H9 (cell line): ENCODE measurements at regions not wholly inside any gene's neighbourhood (a gene's known extent, or its start where the extent isn't known, plus 50 kb on each side); places are given as distances from the start of the nearest gene placed in this dataset.

Source experiments
- DNase-seq: peaks from one replicate; pipeline ENCODE4 v3.0.0-alpha.2; 2017
- H2AFZ ChIP-seq: one replicate; pipeline ENCODE4 v1.6.1; 2013; ENCODE audit warnings: mild to moderate bottlenecking, low read length, control low read depth, moderate library complexity
- H2AK5ac ChIP-seq: 2 replicates; pipeline ENCODE4 v1.6.1; 2013; ENCODE audit warnings: low read length, control low read depth, mixed read lengths; ENCODE audit not compliant: insufficient read length
- H2BK120ac ChIP-seq: one replicate; pipeline ENCODE4 v1.6.1; 2013; ENCODE audit warnings: low read depth, mild to moderate bottlenecking, low read length, control low read depth, inconsistent platforms; ENCODE audit not compliant: poor library complexity, severe bottlenecking
- H2BK12ac ChIP-seq: 2 replicates; pipeline ENCODE4 v1.6.1; 2013; ENCODE audit warnings: low read length, control low read depth, mixed read lengths, low read depth; ENCODE audit not compliant: insufficient read length
- H2BK15ac ChIP-seq: 2 replicates; pipeline ENCODE4 v1.6.1; 2013; ENCODE audit warnings: low read depth, low read length, control low read depth
- H2BK20ac ChIP-seq: one replicate; pipeline ENCODE4 v1.6.1; 2013; ENCODE audit warnings: low read depth, mild to moderate bottlenecking, low read length, control low read depth, inconsistent platforms; ENCODE audit not compliant: poor library complexity, severe bottlenecking
- H2BK5ac ChIP-seq: 2 replicates; pipeline ENCODE4 v1.6.1; 2013; ENCODE audit warnings: low read length, control low read depth, mixed read lengths; ENCODE audit not compliant: insufficient read length
- H3K14ac ChIP-seq: 2 replicates; pipeline ENCODE4 v1.6.1; 2013; ENCODE audit warnings: low read length, control low read depth; ENCODE audit not compliant: insufficient read depth
- H3K18ac ChIP-seq: 2 replicates; pipeline ENCODE4 v1.6.1; 2013; ENCODE audit warnings: low read depth, mild to moderate bottlenecking, mixed read lengths, low read length, control low read depth; ENCODE audit not compliant: insufficient read length
- H3K23ac ChIP-seq: 2 replicates; pipeline ENCODE4 v1.6.1; 2013; ENCODE audit warnings: low read length, control low read depth, mixed read lengths, low read depth; ENCODE audit not compliant: insufficient read length
- H3K23me2 ChIP-seq: 2 replicates; pipeline ENCODE4 v1.6.1; 2013; ENCODE audit warnings: low read depth, mild to moderate bottlenecking, mixed read lengths, low read length, control low read depth; ENCODE audit not compliant: insufficient read length, poor library complexity, severe bottlenecking
- H3K27ac ChIP-seq: 2 replicates; pipeline ENCODE4 v1.5.1; 2013; ENCODE audit warnings: low read length, control low read depth, mixed read lengths, low read depth; ENCODE audit not compliant: insufficient read length
- H3K27me3 ChIP-seq: 2 replicates; pipeline ENCODE4 v1.6.1; 2013; ENCODE audit warnings: low read length, control low read depth, inconsistent platforms; ENCODE audit not compliant: insufficient read depth
- H3K4ac ChIP-seq: 2 replicates; pipeline ENCODE4 v1.6.1; 2013; ENCODE audit warnings: low read depth, mild to moderate bottlenecking, control low read depth, inconsistent platforms, low read length, moderate library complexity
- H3K4me1 ChIP-seq: 2 replicates; pipeline ENCODE4 v1.6.1; 2013; ENCODE audit warnings: low read length, control low read depth, inconsistent platforms; ENCODE audit not compliant: insufficient read depth
- H3K4me2 ChIP-seq: 2 replicates; pipeline ENCODE4 v1.6.1; 2013; ENCODE audit warnings: low read length, control low read depth, mixed read lengths; ENCODE audit not compliant: insufficient read length, insufficient read depth
- H3K56ac ChIP-seq: 2 replicates; pipeline ENCODE4 v1.6.1; 2013; ENCODE audit warnings: low read depth, mild to moderate bottlenecking, mixed read lengths, low read length, control low read depth; ENCODE audit not compliant: insufficient read length
- H3K79me1 ChIP-seq: 2 replicates; pipeline ENCODE4 v1.6.1; 2013; ENCODE audit warnings: low read depth, mild to moderate bottlenecking, moderate library complexity, low read length, control low read depth, inconsistent platforms; ENCODE audit not compliant: insufficient read depth, poor library complexity, severe bottlenecking
- H3K79me2 ChIP-seq: 2 replicates; pipeline ENCODE4 v1.6.1; 2013; ENCODE audit warnings: low read length, control low read depth, inconsistent platforms; ENCODE audit not compliant: insufficient read depth
- H3K9ac ChIP-seq: 2 replicates; pipeline ENCODE4 v1.6.1; 2013; ENCODE audit warnings: low read length, control low read depth, mixed read lengths; ENCODE audit not compliant: insufficient read length; ENCODE audit errors: extremely low read depth
- H3K9me3 ChIP-seq: one replicate; pipeline ENCODE4 v1.6.1; 2013; ENCODE audit warnings: low read depth, low read length, inconsistent platforms; ENCODE audit not compliant: control insufficient read depth
- H3T11ph ChIP-seq: one replicate; pipeline ENCODE4 v1.6.1; 2013; ENCODE audit warnings: mild to moderate bottlenecking, low read length, control low read depth, inconsistent platforms
- H4K20me1 ChIP-seq: one replicate; pipeline ENCODE4 v1.6.1; 2013; ENCODE audit not compliant: control insufficient read depth, insufficient read length, insufficient read depth
- H4K5ac ChIP-seq: 2 replicates; pipeline ENCODE4 v1.6.1; 2013; ENCODE audit warnings: low read depth, mild to moderate bottlenecking, mixed read lengths, low read length, control low read depth; ENCODE audit not compliant: insufficient read length
- H4K8ac ChIP-seq: replicated peaks from 2 replicates; pipeline ENCODE4 v1.6.1; 2013; ENCODE audit warnings: low read length, control low read depth, mixed read lengths, low read depth; ENCODE audit not compliant: insufficient read length
- H4K91ac ChIP-seq: 2 replicates; pipeline ENCODE4 v1.6.1; 2013; ENCODE audit warnings: low read depth, mild to moderate bottlenecking, moderate library complexity, mixed read lengths, low read length, control low read depth; ENCODE audit not compliant: insufficient read length
- H3K27ac Mint-ChIP-seq, 3 experiments: 2 replicates in 2 of 3; 3 replicates in 1 of 3; pipeline ENCODE4 v1.8.0; 2020 to 2021; ENCODE audit warnings: mixed read lengths in 3 of 3, mild to moderate bottlenecking in 1 of 3, moderate library complexity in 1 of 3
- H3K27me3 Mint-ChIP-seq: 2 replicates; pipeline ENCODE4 v1.8.0; 2021; ENCODE audit warnings: low read depth, mild to moderate bottlenecking, moderate library complexity, mixed read lengths
- H3K36me3 Mint-ChIP-seq, 3 experiments: 2 replicates in 2 of 3; 3 replicates in 1 of 3; pipeline ENCODE4 v1.8.0; 2020 to 2021; ENCODE audit warnings: low read depth in 3 of 3, mixed read lengths in 3 of 3; ENCODE audit not compliant: insufficient read depth in 1 of 3
- H3K4me1 Mint-ChIP-seq, 2 experiments: 2 replicates each; pipeline ENCODE4 v1.8.0; 2020; ENCODE audit warnings: mixed read lengths in 2 of 2
- H3K4me3 Mint-ChIP-seq, 2 experiments: 2 replicates in 1 of 2; 3 replicates in 1 of 2; pipeline ENCODE4 v1.8.0; 2020 to 2021; ENCODE audit warnings: mild to moderate bottlenecking in 2 of 2, mixed read lengths in 2 of 2, moderate library complexity in 1 of 2
- H3K9me3 Mint-ChIP-seq, 2 experiments: 2 replicates in 1 of 2; 3 replicates in 1 of 2; pipeline ENCODE4 v1.8.0; 2020; ENCODE audit warnings: mild to moderate bottlenecking in 2 of 2, mixed read lengths in 2 of 2, moderate library complexity in 1 of 2
- WGBS: extraction: QIAGEN DNeasy Blood & Tissue Kit; methylation state at CpG from one replicate; pipeline ENCODE4 v1.1.7; 2013; ENCODE audit warnings: missing lambda C conversion rate, low lambda C conversion rate, mixed read lengths; ENCODE audit not compliant: insufficient read length; ENCODE audit errors: extremely low coverage; 5-methylcytosine and 5-hydroxymethylcytosine counted together
- TF ChIP-seq, protein P1 (sequence below): fragments of 200-600 bp; sonication (generic); conservative IDR thresholded peaks from 3 replicates; pipeline ENCODE4 v1.8.0; 2021; ENCODE audit warnings: antibody characterized with exemption, mild to moderate bottlenecking

DNA sequence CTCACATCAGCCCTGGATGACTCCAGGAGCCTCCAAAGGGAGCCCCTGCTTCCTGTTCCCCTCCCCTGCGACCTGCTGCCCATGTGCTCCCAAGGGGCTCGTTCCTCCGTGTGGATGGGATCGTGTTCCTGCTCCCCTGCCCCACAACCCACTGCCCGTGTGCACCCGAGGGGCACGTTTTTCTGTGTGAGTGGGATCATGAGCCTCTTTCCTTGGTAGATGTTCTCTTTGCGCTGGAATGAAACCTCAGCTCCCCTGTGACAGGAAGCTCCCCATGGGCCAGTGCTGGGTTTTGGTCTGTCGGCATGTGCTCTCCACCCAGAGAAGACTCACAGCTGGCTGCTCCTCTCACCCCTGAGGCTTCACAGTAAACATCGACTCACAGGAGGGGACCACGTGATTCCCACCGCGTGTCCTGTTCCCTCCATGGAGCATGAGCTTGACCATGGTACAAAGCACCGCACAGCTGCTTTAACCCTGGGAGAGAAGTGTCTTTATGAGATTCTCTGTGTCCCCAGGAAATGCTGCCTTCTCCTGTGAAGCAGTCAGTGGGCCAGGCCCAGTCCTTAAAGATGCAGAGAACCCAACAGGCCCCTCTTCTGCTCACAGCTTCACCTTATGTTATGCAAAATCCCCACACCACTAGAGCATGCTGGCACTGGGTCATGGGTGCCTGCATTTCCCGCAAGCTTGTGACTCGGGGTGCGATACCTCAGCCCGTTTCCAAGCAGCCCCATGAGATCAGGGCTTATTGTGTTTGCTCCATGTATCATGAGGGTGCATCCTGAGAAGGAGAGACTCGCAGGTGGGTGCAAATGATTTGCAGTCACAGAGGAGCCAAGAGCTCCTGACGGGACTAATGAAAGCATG lies 215.1 kb downstream of the ERMARD start:
- Histone ChIP-seq H3K27me3 (no peaks in the 10 kb centered on the region; the same call in 1 of the 2 replicates), H3K56ac (no peak overlapping the region), H4K5ac (no peak overlapping the region), H3K4me1 (no peaks in the 10 kb centered on the region), H3K9me3 (no peaks in the 10 kb centered on the region), H2BK12ac (no peak overlapping the region), H3K79me1 (no peaks in the 10 kb centered on the region), H3K27ac (no peak overlapping the region), H4K8ac (no peak overlapping the region), H3K4me2 (no peak overlapping the region), H2AK5ac (no peak overlapping the region), H3K23ac (no peak overlapping the region), H3K18ac (no peak overlapping the region), H4K91ac (no peak overlapping the region), H2BK20ac (no peak overlapping the region), H2AFZ (no peak overlapping the region), H2BK120ac (no peak overlapping the region), H4K20me1 (no peaks in the 10 kb centered on the region), H3T11ph (no peak overlapping the region), H3K4ac (no peak overlapping the region), H3K14ac (no peak overlapping the region), H2BK5ac (no peak overlapping the region), H3K9ac (no peak overlapping the region), H3K79me2 (no peaks in the 10 kb centered on the region), H2BK15ac (no peak overlapping the region), H3K23me2 (peaks cover 3% of the 10 kb centered on the region)
- no CpG with 5 or more reads among the region's 20 CpGs for WGBS
- Mint-ChIP-seq H3K4me3 (no peak overlapping the region), H3K4me1 (peaks cover 8% of the 10 kb centered on the region in 2 experiments; a peak in 3 of 4 replicates), H3K36me3 (peaks cover 2 to 26% (median 4%) of the 10 kb centered on the region in 3 experiments; a peak in 6 of 7 replicates), H3K27me3 (peaks cover 30% of the 10 kb centered on the region), H3K27ac (no peak overlapping the region; a peak in 1 of 7 replicates), H3K9me3 (peaks cover 13 to 23% of the 10 kb centered on the region in 2 experiments)
- DNase-seq, result no peak
- TF ChIP-seq, protein P1, sequence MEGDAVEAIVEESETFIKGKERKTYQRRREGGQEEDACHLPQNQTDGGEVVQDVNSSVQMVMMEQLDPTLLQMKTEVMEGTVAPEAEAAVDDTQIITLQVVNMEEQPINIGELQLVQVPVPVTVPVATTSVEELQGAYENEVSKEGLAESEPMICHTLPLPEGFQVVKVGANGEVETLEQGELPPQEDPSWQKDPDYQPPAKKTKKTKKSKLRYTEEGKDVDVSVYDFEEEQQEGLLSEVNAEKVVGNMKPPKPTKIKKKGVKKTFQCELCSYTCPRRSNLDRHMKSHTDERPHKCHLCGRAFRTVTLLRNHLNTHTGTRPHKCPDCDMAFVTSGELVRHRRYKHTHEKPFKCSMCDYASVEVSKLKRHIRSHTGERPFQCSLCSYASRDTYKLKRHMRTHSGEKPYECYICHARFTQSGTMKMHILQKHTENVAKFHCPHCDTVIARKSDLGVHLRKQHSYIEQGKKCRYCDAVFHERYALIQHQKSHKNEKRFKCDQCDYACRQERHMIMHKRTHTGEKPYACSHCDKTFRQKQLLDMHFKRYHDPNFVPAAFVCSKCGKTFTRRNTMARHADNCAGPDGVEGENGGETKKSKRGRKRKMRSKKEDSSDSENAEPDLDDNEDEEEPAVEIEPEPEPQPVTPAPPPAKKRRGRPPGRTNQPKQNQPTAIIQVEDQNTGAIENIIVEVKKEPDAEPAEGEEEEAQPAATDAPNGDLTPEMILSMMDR, result no peak
